ENCODE measurements at regions not wholly inside any gene's neighbourhood (a gene's known extent, or its start where the extent isn't known, plus 50 kb on each side); places are given as distances from the start of the nearest gene placed in this dataset.

GRCh38 chr6:169845426-169846285 lies 94.2 kb downstream of the ERMARD start:
- TF ChIP-seq EZH2 (IDR thresholded peaks at IDR 0.05; ENCODE audit: insufficient read depth, poor library complexity, severe bottlenecking) (no peak), EZH2phosphoT487 (IDR thresholded peaks at IDR 0.05; ENCODE audit: insufficient read depth, low read depth) (no peak)
- H3K4me1 ChIP-seq (ENCODE audit: insufficient read depth), result no peaks in the 10 kb centered on the region
- H4K20me1 ChIP-seq (ENCODE audit: insufficient read depth), result no peaks in the 10 kb centered on the region
- no peak overlapping the region for H3K4me2 ChIP-seq (ENCODE audit: unreplicated experiment)
- H3K36me3 ChIP-seq (ENCODE audit: low read depth), result no peaks in the 10 kb centered on the region
- no peak overlapping the region for H3K4me3 ChIP-seq
- in situ Hi-C loops (cut with MboI), result no loop called here
- no peak overlapping the region for H3K9ac ChIP-seq
- 67 to 68% methylated on average over 21 to 24 of the region's 24 CpGs for WGBS, 2 experiments (ENCODE audit: low coverage in 1 of 2, low lambda C conversion rate in 2 of 2, missing lambda C conversion rate in 2 of 2)
- H3K9me3 ChIP-seq (ENCODE audit: low read depth), result no peaks in the 10 kb centered on the region
- H3K27ac ChIP-seq, result no peak overlapping the region
- H3K79me2 ChIP-seq (ENCODE audit: insufficient read depth), result no peaks in the 10 kb centered on the region
- no peak for DNase-seq
- H3K9me2 ChIP-seq (ENCODE audit: insufficient read depth), result no peaks in the 10 kb centered on the region
- H3F3A ChIP-seq (ENCODE audit: insufficient read depth), result no peaks in the 10 kb centered on the region
- H3K27me3 ChIP-seq (replicated peaks; ENCODE audit: insufficient read depth), result peaks cover 4% of the 10 kb centered on the region; the same call in 1 of the 2 replicates
- H2AFZ ChIP-seq, result no peak overlapping the region

- H3K9me2 ChIP-seq (ENCODE audit: insufficient read depth), result no peaks in the 10 kb centered on the region
- H3K27me3 ChIP-seq (replicated peaks; ENCODE audit: insufficient read depth), result peaks cover 4% of the 10 kb centered on the region; the same call in 1 of the 2 replicates
- H4K20me1 ChIP-seq (ENCODE audit: insufficient read depth), result no peaks in the 10 kb centered on the region
- no peaks in the 10 kb centered on the region for H3K79me2 ChIP-seq (ENCODE audit: insufficient read depth)
- H3K9ac ChIP-seq, result no peak overlapping the region
- H3K27ac ChIP-seq, result no peak overlapping the region
- H3F3A ChIP-seq (ENCODE audit: insufficient read depth), result no peaks in the 10 kb centered on the region
- WGBS, 2 experiments (ENCODE audit: low coverage in 1 of 2, low lambda C conversion rate in 2 of 2, missing lambda C conversion rate in 2 of 2), result 33 to 46% methylated on average over 9 of the region's 9 CpGs
- H2AFZ ChIP-seq, result no peak overlapping the region
- H3K4me3 ChIP-seq, result no peak overlapping the region
- TF ChIP-seq EZH2phosphoT487 (IDR thresholded peaks at IDR 0.05; ENCODE audit: insufficient read depth, low read depth) (no peak), EZH2 (IDR thresholded peaks at IDR 0.05; ENCODE audit: insufficient read depth, poor library complexity, severe bottlenecking) (no peak)
- no peaks in the 10 kb centered on the region for H3K9me3 ChIP-seq (ENCODE audit: low read depth)
- no peak for DNase-seq
- no peaks in the 10 kb centered on the region for H3K36me3 ChIP-seq (ENCODE audit: low read depth)
- no peak overlapping the region for H3K4me2 ChIP-seq (ENCODE audit: unreplicated experiment)
- in situ Hi-C loops (cut with MboI), result no loop called here
- H3K4me1 ChIP-seq (ENCODE audit: insufficient read depth), result no peaks in the 10 kb centered on the region
Observed at GRCh38 chr6:169844946-169845345, 93.5 kb downstream of the ERMARD start.

- H3K27me3 ChIP-seq (replicated peaks; ENCODE audit: insufficient read depth), result peaks cover 4% of the 10 kb centered on the region; the same call in 1 of the 2 replicates
- H3K9ac ChIP-seq, result no peak overlapping the region
- H4K20me1 ChIP-seq (ENCODE audit: insufficient read depth), result no peaks in the 10 kb centered on the region
- 23 to 27% methylated on average over 6 of the region's 6 CpGs for WGBS, 2 experiments (ENCODE audit: low coverage in 1 of 2, low lambda C conversion rate in 2 of 2, missing lambda C conversion rate in 2 of 2)
- no peaks in the 10 kb centered on the region for H3F3A ChIP-seq (ENCODE audit: insufficient read depth)
- H3K9me3 ChIP-seq (ENCODE audit: low read depth), result no peaks in the 10 kb centered on the region
- H3K9me2 ChIP-seq (ENCODE audit: insufficient read depth), result no peaks in the 10 kb centered on the region
- H3K4me1 ChIP-seq (ENCODE audit: insufficient read depth), result no peaks in the 10 kb centered on the region
- TF ChIP-seq EZH2phosphoT487 (IDR thresholded peaks at IDR 0.05; ENCODE audit: insufficient read depth, low read depth) (no peak), EZH2 (IDR thresholded peaks at IDR 0.05; ENCODE audit: insufficient read depth, poor library complexity, severe bottlenecking) (no peak)
- H2AFZ ChIP-seq, result no peak overlapping the region
- no peak overlapping the region for H3K4me2 ChIP-seq (ENCODE audit: unreplicated experiment)
- in situ Hi-C loops (cut with MboI), result no loop called here
- no peak overlapping the region for H3K27ac ChIP-seq
- H3K4me3 ChIP-seq, result no peak overlapping the region
- no peak for DNase-seq
- no peaks in the 10 kb centered on the region for H3K79me2 ChIP-seq (ENCODE audit: insufficient read depth)
- no peaks in the 10 kb centered on the region for H3K36me3 ChIP-seq (ENCODE audit: low read depth)
Observed at GRCh38 chr6:169843991-169844390, 92.6 kb downstream of the ERMARD start.

- no peak overlapping the region for H3K27ac ChIP-seq
- in situ Hi-C loops (cut with MboI), result no loop called here
- no peaks in the 10 kb centered on the region for H3K36me3 ChIP-seq (ENCODE audit: low read depth)
- H3K4me1 ChIP-seq (ENCODE audit: insufficient read depth), result no peaks in the 10 kb centered on the region
- 53 to 65% methylated on average over 5 of the region's 5 CpGs for whole genome bisulfite sequencing, 2 experiments (ENCODE audit: low coverage in 1 of 2, low lambda C conversion rate in 2 of 2, missing lambda C conversion rate in 2 of 2)
- no peak overlapping the region for H3K4me3 ChIP-seq
- no peaks in the 10 kb centered on the region for H3F3A ChIP-seq (ENCODE audit: insufficient read depth)
- TF ChIP-seq EZH2 (IDR thresholded peaks at IDR 0.05; ENCODE audit: insufficient read depth, poor library complexity, severe bottlenecking), result no peak
- TF ChIP-seq EZH2phosphoT487 (IDR thresholded peaks at IDR 0.05; ENCODE audit: insufficient read depth, low read depth), result no peak
- no peaks in the 10 kb centered on the region for H3K9me3 ChIP-seq (ENCODE audit: low read depth)
- H3K27me3 ChIP-seq (replicated peaks; ENCODE audit: insufficient read depth), result peaks cover 4% of the 10 kb centered on the region; the same call in 1 of the 2 replicates
- no peak overlapping the region for H3K4me2 ChIP-seq (ENCODE audit: unreplicated experiment)
- no peaks in the 10 kb centered on the region for H3K9me2 ChIP-seq (ENCODE audit: insufficient read depth)
- DNase-seq, result no peak
- H3K9ac ChIP-seq, result no peak overlapping the region
- no peaks in the 10 kb centered on the region for H4K20me1 ChIP-seq (ENCODE audit: insufficient read depth)
- H3K79me2 ChIP-seq (ENCODE audit: insufficient read depth), result no peaks in the 10 kb centered on the region
- H2AFZ ChIP-seq, result no peak overlapping the region
Observed at GRCh38 chr6:169843110-169843509, 91.7 kb downstream of the ERMARD start.
